Retinal pigment epithelial cell (primary cell): ENCODE measurements at regions not wholly inside any gene's neighbourhood (a gene's known extent, or its start where the extent isn't known, plus 50 kb on each side); places are given as distances from the start of the nearest gene placed in this dataset.

Experiments
- DNase-seq: peaks from one replicate; pipeline ENCODE4 v3.0.0-alpha.2; 2010; ENCODE audit warnings: low read depth
- H3K4me3 ChIP-seq: 2 replicates; pipeline ENCODE4 v1.5.1; 2011; ENCODE audit warnings: mild to moderate bottlenecking, low read length, control low read depth, moderate library complexity
- CTCF ChIP-seq: conservative IDR thresholded peaks from 2 replicates; pipeline ENCODE4 v1.5.1; 2011; ENCODE audit warnings: low read depth, low read length, control low read depth, inconsistent platforms

DNA sequence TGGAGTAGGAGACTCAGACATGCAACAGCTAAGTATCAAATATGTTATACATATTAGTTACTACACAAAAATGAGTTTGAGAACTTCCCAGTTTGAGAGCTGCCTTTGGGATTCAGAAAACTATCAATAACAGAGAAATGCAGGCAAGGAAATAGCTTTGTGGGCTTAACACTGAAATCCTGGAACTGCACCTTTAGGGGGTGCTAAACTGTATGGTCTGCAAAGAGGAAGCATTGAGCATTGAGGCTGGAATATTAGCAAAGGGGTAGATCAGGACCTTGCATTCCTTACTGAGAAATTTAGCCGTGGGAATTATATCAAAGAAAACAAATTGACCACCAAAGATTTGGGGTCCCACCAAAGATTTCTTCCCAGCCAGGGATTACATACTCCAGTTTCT lies 580.0 kb downstream of the ZNF385D start:
- DNase-seq, result no peak
- TF ChIP-seq CTCF, result peak; percentile 69
- no peak overlapping the region for H3K4me3 ChIP-seq

DNA sequence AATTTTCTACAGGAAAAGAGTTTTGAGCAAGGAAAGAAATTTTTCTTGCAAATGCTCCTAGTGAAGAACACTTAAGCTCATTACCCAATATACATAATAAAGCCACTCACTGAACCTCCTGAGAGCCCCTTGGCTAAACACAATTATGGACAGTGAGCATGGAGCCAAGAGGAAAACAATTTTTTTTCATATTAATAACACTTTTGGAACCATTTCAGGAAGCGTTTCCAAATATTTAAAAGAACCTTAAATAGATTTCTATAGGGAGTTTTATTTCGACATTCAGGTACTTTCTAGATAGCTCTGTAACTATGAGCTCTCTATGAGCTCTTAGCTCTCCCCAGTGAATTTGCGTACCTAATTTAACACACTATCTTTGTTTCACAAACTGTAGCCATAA lies 581.1 kb downstream of the ZNF385D start:
- H3K4me3 ChIP-seq, result no peak overlapping the region
- TF ChIP-seq CTCF, result no peak
- DNase-seq, result no peak

- H3K4me3 ChIP-seq, result no peak overlapping the region
- TF ChIP-seq CTCF, result no peak
- no peak for DNase-seq
Observed at GRCh38 chr3:21168471-21168870, 582.5 kb downstream of the ZNF385D start.

DNA sequence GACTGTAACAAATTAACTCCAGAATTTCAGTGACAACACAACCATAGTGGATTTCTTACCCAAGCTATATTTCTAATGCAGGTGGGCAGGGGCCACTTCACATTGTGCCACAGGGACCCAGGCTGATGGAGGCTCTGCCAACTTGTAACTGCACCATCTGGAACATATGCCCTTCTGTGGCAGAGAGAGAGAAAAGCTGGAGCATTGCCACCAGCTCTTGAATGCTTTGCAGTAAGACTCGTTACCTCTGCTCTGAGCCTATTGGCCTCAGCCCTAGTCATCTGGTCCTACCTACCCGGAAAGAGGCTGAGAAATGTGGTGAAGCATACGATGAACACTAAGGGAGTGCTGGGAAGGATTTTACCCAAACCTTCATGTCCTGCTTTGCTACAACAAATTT lies 587.1 kb downstream of the ZNF385D start:
- no peak for DNase-seq
- H3K4me3 ChIP-seq, result no peak overlapping the region
- TF ChIP-seq CTCF, result no peak

GRCh38 chr3:21159543-21159906 lies 591.5 kb downstream of the ZNF385D start:
- DNase-seq, result no peak
- H3K4me3 ChIP-seq, result no peak overlapping the region
- TF ChIP-seq CTCF, result no peak

DNA sequence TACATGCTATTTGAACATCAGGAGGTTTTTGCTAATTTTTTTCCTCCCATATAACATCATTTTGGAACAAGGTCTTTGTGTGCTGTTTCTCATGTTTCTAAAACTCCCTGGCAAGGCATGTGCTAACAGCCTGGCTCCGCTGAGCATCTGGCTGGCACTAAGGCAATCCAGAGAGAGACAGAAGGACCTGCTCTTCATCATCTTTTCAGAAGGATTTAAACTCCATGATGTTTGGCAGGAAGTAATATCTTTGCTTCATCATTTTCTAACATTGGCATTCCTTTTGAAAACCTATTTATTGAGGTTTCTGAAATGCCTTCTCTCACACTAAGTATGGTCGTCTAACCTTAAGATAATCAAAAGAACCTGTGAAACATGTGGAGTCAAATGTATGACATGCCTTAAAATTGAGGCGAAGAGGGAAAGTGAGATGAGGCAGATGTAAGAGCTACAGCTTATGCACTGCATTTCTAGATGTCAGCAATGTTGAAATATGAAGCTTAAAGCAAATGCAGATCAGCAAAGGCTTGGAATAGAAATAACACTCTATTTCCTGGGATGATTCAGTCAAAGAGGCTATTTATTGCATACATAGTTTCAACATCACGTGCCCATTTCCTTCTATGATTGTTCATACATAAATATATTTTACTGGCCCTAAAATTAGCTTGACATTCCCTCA lies 592.0 kb downstream of the ZNF385D start:
- H3K4me3 ChIP-seq, result no peak overlapping the region
- TF ChIP-seq CTCF, result no peak
- DNase-seq, result no peak

DNA sequence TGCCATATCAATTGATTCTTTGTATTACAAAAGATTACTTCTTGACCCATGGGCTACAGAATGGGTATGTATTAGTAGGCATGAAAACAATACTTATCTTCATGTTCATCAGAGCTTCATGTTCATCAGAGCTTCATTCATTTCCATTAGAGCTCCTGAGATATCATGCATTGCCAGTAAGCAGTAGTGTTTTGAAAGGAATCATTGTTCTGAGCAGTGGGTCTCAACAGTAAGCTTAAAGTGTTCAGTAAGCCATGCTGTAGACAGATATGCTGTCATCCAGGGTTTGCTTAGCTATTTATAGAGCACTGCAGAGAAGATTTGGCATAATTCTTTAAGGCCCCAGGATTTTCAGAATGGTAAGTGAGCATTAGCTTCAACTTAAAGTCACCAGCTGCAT lies 596.1 kb downstream of the ZNF385D start:
- TF ChIP-seq CTCF, result no peak

More for the DNA sequence above, 596.1 kb downstream of the ZNF385D start:
- H3K4me3 ChIP-seq, result no peak overlapping the region
- no peak for DNase-seq
